Adrenal gland (tissue), 9 donors: ENCODE measurements at regions not wholly inside any gene's neighbourhood (a gene's known extent, or its start where the extent isn't known, plus 50 kb on each side); places are given as distances from the start of the nearest gene placed in this dataset.

Experiments
- DNase-seq, 7 donors: peaks; one replicate each; pipeline ENCODE4 v3.0.0-alpha.2; 2019 to 2020
- H3K27ac ChIP-seq, 5 donors: fragments of 200-600 bp; sonication (generic) in 4 of 5; 1 replicate in 3 of 5; 2 replicates in 2 of 5; pipeline versions ENCODE4 v1.5.1 to v1.8.0; 2016 to 2020; ENCODE audit warnings: mild to moderate bottlenecking in 1 of 5
- H3K27me3 ChIP-seq: fragments of 200-600 bp; 2 replicates; pipeline ENCODE4 v1.8.0; 2021
- H3K36me3 ChIP-seq, 2 donors: fragments of 200-600 bp; replicated peaks in 1 of 2; 1 replicate in 1 of 2; 2 replicates in 1 of 2; pipeline versions ENCODE4 v1.5.1 to v1.8.0; 2018 to 2022
- H3K4me1 ChIP-seq, 2 donors: fragments of 200-600 bp; replicated peaks in 1 of 2; 1 replicate in 1 of 2; 2 replicates in 1 of 2; pipeline versions ENCODE4 v1.5.1 to v1.8.0; 2018 to 2021
- H3K4me3 ChIP-seq, 4 donors: fragments of 200-600 bp; sonication (generic) in 3 of 4; one replicate each; pipeline ENCODE4 v1.5.1; 2016 to 2018
- H3K9me3 ChIP-seq, 3 donors: fragments of 200-600 bp; sonication (generic) in 1 of 3; replicated peaks in 1 of 3; 1 replicate in 2 of 3; 2 replicates in 1 of 3; pipeline versions ENCODE4 v1.5.1 to v1.8.0; 2016 to 2021
- POLR2A ChIP-seq, 2 donors: fragments of 450-650 bp; IDR thresholded peaks; one replicate each; pipeline ENCODE4 v1.6.1; 2017; ENCODE audit warnings: antibody characterized with exemption in 2 of 2, mild to moderate bottlenecking in 2 of 2, moderate library complexity in 1 of 2
- WGBS, 4 donors: extraction: QIAGEN DNeasy Blood & Tissue Kit in 2 of 4; methylation state at CpG; one replicate each; pipeline versions ENCODE4 v1.1.5 to v1.1.7; 2013 to 2017; 5-methylcytosine and 5-hydroxymethylcytosine counted together
- intact Hi-C, 2 donors: fragments of 100-400 bp; cut with DNase I; formaldehyde crosslinking; loops; one replicate each; pipeline versions ENCODE4 v1.14.1 to v1.15.0; 2022 to 2023
- TF ChIP-seq, protein P1 (sequence below), 6 experiments: fragments of 450-650 bp in 4 of 6; fragments of 200-600 bp in 2 of 6; sonication (generic) in 1 of 6; IDR thresholded peaks; 1 replicate in 5 of 6; 2 replicates in 1 of 6; pipeline versions ENCODE4 v1.5.1 to v1.8.0; 2016 to 2021; ENCODE audit warnings: antibody characterized with exemption in 6 of 6, mild to moderate bottlenecking in 2 of 6, moderate library complexity in 1 of 6
- donor health status: healthy with polysubstance abuse.
- donor health status: Bipolar disorder and iron deficiency.
- donor health status: DM: yes; HTN: yes; CAD: no.
- donor health status: DM: no; HTN: no; CAD: no.
- donor health status: DM: no; HTN: no; CAD: no.

DNA sequence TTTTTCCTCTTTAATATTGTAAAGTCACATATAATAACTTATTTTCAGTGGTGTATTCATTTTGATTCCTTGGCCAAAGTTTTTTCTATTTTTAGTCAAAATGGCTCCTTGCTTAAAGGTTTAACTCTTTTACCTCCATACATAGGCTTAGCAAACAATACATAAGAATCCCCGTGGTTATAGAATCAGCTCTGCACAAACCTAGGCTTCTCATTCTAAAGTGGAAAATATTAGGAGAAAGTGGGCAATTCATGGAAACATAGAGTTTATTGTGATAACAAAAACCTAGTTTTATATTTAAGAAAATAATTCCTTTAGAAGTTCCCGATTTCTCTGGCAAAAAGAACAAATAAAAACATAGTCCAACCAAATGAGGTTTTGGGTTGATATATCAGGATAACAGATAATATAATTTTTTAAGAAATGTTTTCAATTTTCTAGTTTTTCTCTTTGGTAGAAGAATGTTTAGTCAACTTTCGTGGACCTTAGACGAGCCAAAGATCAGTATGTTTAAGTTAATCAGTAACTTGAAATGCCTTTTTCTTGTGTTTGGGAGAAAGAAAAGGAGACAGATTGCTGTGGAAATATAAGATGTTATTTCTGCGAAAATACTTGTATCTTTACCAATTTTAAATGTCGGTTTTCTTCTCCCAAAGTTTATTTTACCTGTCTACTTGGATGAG, 93.4 kb upstream of the KLF12 start:
- no peaks in the 10 kb centered on the region for H3K9me3 ChIP-seq
- H3K27me3 ChIP-seq, result no peaks in the 10 kb centered on the region
- intact Hi-C loops, result no loop called here
- H3K27ac ChIP-seq, result no peak overlapping the region
- DNase-seq, result no peak
- no peak overlapping the region for H3K4me3 ChIP-seq
- H3K36me3 ChIP-seq, result no peaks in the 10 kb centered on the region
- TF ChIP-seq POLR2A (IDR thresholded peaks at IDR 0.05), result no peak
- TF ChIP-seq, protein P1, sequence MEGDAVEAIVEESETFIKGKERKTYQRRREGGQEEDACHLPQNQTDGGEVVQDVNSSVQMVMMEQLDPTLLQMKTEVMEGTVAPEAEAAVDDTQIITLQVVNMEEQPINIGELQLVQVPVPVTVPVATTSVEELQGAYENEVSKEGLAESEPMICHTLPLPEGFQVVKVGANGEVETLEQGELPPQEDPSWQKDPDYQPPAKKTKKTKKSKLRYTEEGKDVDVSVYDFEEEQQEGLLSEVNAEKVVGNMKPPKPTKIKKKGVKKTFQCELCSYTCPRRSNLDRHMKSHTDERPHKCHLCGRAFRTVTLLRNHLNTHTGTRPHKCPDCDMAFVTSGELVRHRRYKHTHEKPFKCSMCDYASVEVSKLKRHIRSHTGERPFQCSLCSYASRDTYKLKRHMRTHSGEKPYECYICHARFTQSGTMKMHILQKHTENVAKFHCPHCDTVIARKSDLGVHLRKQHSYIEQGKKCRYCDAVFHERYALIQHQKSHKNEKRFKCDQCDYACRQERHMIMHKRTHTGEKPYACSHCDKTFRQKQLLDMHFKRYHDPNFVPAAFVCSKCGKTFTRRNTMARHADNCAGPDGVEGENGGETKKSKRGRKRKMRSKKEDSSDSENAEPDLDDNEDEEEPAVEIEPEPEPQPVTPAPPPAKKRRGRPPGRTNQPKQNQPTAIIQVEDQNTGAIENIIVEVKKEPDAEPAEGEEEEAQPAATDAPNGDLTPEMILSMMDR (IDR thresholded peaks at IDR 0.05), result no peak
- no peaks in the 10 kb centered on the region for H3K4me1 ChIP-seq
- 68 to 81% (median 73%) methylated on average over 6 of the region's 6 CpGs for WGBS, 4 donors

DNA sequence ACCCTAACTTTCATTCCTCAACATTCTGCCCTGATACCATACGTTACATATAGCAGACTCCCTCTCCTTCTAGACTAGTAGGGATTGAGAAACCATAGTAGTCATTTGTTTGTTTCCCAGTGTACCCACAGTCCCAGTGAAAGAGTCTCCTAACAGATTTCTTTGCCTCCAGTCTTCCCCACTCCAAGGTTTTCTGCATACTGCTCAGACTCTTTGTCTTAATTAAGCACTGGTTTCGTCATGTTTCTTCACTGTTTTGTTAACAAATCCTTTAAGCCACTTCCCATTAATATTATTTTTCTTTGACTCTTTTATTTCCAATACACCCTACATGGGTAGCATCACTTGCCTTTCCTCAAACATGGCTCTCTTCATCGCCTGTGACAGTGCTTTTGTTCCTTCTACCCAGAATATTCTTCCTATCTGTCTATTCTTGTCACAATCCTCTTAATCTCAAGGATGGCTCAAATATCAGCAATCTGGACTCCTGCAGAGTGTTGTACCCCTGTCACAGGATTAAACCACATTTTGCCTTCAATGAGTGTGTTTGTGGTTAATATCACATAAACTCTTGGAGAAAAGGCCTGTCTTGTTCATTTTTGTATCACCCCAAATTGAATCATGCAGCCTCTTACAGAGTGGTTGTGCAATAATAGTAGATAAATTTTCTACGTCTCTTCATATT, 92.7 kb upstream of the KLF12 start:
- no peaks in the 10 kb centered on the region for H3K27me3 ChIP-seq
- intact Hi-C loops, result no loop called here
- H3K27ac ChIP-seq, result no peak overlapping the region
- DNase-seq, result no peak
- 73 to 84% (median 75%) methylated on average over 4 of the region's 4 CpGs for WGBS, 4 donors
- no peaks in the 10 kb centered on the region for H3K4me1 ChIP-seq
- TF ChIP-seq, protein P1 (IDR thresholded peaks at IDR 0.05), result no peak
- no peak for TF ChIP-seq POLR2A (IDR thresholded peaks at IDR 0.05)
- H3K9me3 ChIP-seq, result no peaks in the 10 kb centered on the region
- no peaks in the 10 kb centered on the region for H3K36me3 ChIP-seq
- H3K4me3 ChIP-seq, result no peak overlapping the region

DNA sequence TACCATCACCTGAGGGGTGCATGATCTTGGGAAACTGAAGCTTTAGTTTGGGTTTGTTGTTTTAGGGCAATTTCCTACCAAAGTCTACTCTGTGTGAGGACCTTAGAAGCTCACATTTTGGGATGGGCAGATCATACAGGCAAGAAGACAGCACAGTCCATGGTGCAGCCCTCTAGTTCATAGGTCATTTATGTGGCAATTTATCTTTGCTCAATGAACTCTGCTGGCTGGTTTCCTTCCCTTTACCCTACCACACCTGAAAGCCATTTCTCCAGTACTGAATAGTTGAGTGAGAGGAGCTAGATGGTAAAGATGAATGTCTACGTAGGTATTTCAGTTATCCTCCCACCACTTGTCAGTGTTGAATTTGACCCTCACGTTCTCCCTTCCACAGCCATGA, 87.5 kb upstream of the KLF12 start:
- H3K4me3 ChIP-seq, result no peak overlapping the region
- TF ChIP-seq POLR2A (IDR thresholded peaks at IDR 0.05), result no peak
- TF ChIP-seq, protein P1 (IDR thresholded peaks at IDR 0.05), result no peak
- WGBS, 4 donors, result 60 to 85% (median 68%) methylated on average over 2 of the region's 2 CpGs
- intact Hi-C loops, result no loop called here
- H3K9me3 ChIP-seq, result no peaks in the 10 kb centered on the region
- H3K36me3 ChIP-seq, result no peaks in the 10 kb centered on the region
- H3K27ac ChIP-seq, result no peak overlapping the region
- DNase-seq, result no peak
- no peaks in the 10 kb centered on the region for H3K4me1 ChIP-seq
- H3K27me3 ChIP-seq, result no peaks in the 10 kb centered on the region

DNA sequence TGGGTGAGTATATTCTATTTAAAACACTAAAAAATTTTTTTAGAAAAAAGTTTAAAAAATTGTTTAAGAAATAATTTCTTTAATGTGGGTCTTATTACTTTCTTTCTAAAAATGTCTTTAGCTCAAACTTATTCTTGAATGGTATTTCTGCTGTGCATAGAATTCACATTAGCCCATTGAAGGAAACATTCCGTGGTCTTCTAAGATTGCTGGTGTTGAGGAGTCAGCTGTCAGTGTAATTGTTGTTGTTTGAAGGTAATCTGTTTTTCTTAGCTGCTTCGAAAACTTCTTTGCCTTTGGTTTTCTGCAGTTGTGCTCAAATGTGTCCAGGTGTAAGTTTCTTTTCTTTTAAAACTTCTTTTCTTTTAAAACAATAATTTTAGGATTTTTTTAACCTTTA, 85.4 kb upstream of the KLF12 start:
- no peaks in the 10 kb centered on the region for H3K4me1 ChIP-seq
- no peak overlapping the region for H3K27ac ChIP-seq
- no peaks in the 10 kb centered on the region for H3K36me3 ChIP-seq
- TF ChIP-seq, protein P1 (IDR thresholded peaks at IDR 0.05), result no peak
- no peak for TF ChIP-seq POLR2A (IDR thresholded peaks at IDR 0.05)
- H3K4me3 ChIP-seq, result no peak overlapping the region
- no peaks in the 10 kb centered on the region for H3K9me3 ChIP-seq
- 53 to 67% (median 63%) methylated on average over 2 of the region's 2 CpGs for WGBS, 4 donors
- intact Hi-C loops, result no loop called here
- H3K27me3 ChIP-seq, result no peaks in the 10 kb centered on the region
- no peak for DNase-seq
